HepG2 (cell line): ENCODE measurements at regions not wholly inside any gene's neighbourhood (a gene's known extent, or its start where the extent isn't known, plus 50 kb on each side); places are given as distances from the start of the nearest gene placed in this dataset.

Experiments used
- ATAC-seq: fragments of 200-7000 bp; cut with Tn5 transposase; 3 replicates; pipeline ENCODE4 v1.9.1; 2020; ENCODE audit warnings: mild to moderate bottlenecking, moderate library complexity
- BruUV-seq: library from RNA; stranded (reverse); fragments of 400-500 nt; replicated peaks from 2 replicates; lab custom pipeline; 2021; lab: Mats Ljungman, UMichigan
- CTCF ChIA-PET: fragments of 300-600 bp; formaldehyde crosslinking; extraction: SDS; loops from one replicate; lab custom pipeline; 2021; ENCODE audit warnings: low total read pairs, inconsistent platforms, low intra/inter-chr PET ratio; lab: Yijun Ruan, JAX
- POLR2A ChIA-PET: fragments of 350-600 bp; sonication (Branson Sonifier 250); formaldehyde crosslinking; loops from one replicate; lab custom pipeline; 2020; ENCODE audit warnings: antibody characterized with exemption, inconsistent platforms; lab: Yijun Ruan, JAX
- DNase-seq: peaks from one replicate; pipeline ENCODE4 v3.0.0-alpha.2; 2015; ENCODE audit warnings: low spot score
- FAIRE-seq: peaks from 3 replicates; lab custom pipeline; 2011; peaks lifted over from hg19 to GRCh38; lab: Jason Lieb, UNC
- H2AFZ ChIP-seq: one replicate; pipeline ENCODE4 v1.6.1; 2011; ENCODE audit warnings: low read length, inconsistent platforms
- H3K27ac ChIP-seq: fragments of 300-600 bp; 3 replicates; pipeline ENCODE4 v1.8.0; 2011; ENCODE audit warnings: mixed run types, mild to moderate bottlenecking, mixed read lengths, low read length, inconsistent platforms; ENCODE audit not compliant: insufficient read depth; ENCODE audit errors: extremely low read length
- H3K27me3 ChIP-seq, 2 experiments: fragments of 200-600 bp in 1 of 2; 2 replicates in 1 of 2; 3 replicates in 1 of 2; pipeline versions ENCODE4 v1.6.0 to v1.8.0; 2011; ENCODE audit warnings: low read length in 2 of 2, mild to moderate bottlenecking in 2 of 2, moderate library complexity in 2 of 2, inconsistent platforms in 1 of 2; ENCODE audit not compliant: insufficient read depth in 2 of 2, control insufficient read depth in 1 of 2
- H3K36me3 ChIP-seq, 2 experiments: fragments of 200-600 bp in 1 of 2; replicated peaks in 1 of 2; 2 replicates in 1 of 2; 3 replicates in 1 of 2; pipeline versions ENCODE4 v1.5.1 to v1.8.0; 2011; ENCODE audit warnings: low read length in 2 of 2, inconsistent platforms in 1 of 2; ENCODE audit not compliant: insufficient read depth in 2 of 2, control insufficient read depth in 1 of 2
- H3K4me1 ChIP-seq: 2 replicates; pipeline ENCODE4 v1.5.1; 2012; ENCODE audit warnings: low read length, inconsistent platforms; ENCODE audit not compliant: insufficient read depth
- H3K4me2 ChIP-seq: 2 replicates; pipeline ENCODE4 v1.6.0; 2011; ENCODE audit warnings: low read depth, low read length, inconsistent platforms
- H3K4me3 ChIP-seq, 3 experiments: fragments of 200-600 bp in 1 of 3; sonication (generic), shearing (Covaris generic) in 1 of 3; replicated peaks in 1 of 3; 2 replicates each; pipeline ENCODE4 v1.5.1; 2011 to 2016; ENCODE audit warnings: low read length in 3 of 3, inconsistent platforms in 2 of 3, low read depth in 2 of 3, mild to moderate bottlenecking in 2 of 3, control low read depth in 1 of 3, mixed read lengths in 1 of 3; ENCODE audit not compliant: insufficient read depth in 1 of 3
- H3K79me2 ChIP-seq: one replicate; pipeline ENCODE4 v1.6.1; 2011; ENCODE audit warnings: low read length, inconsistent platforms; ENCODE audit not compliant: insufficient read depth
- H3K9ac ChIP-seq: 2 replicates; pipeline ENCODE4 v1.6.0; 2011; ENCODE audit warnings: mild to moderate bottlenecking, low read depth, low read length, inconsistent platforms; ENCODE audit not compliant: insufficient read depth
- H3K9me3 ChIP-seq: 2 replicates; pipeline ENCODE4 v1.5.1; 2012; ENCODE audit warnings: mild to moderate bottlenecking, low read length
- H4K20me1 ChIP-seq: 2 replicates; pipeline ENCODE4 v1.6.0; 2011; ENCODE audit warnings: inconsistent platforms, mild to moderate bottlenecking, low read length, moderate library complexity; ENCODE audit not compliant: insufficient read depth
- KDM4B ChIP-seq: sonication (generic); formaldehyde crosslinking; IDR thresholded peaks from 2 replicates; pipeline ENCODE4 v1.4.0; 2020; ENCODE audit warnings: missing genetic modification reagents
- KDM5A ChIP-seq: fragments of 200-600 bp; sonication (generic); IDR thresholded peaks from 2 replicates; pipeline ENCODE4 v1.7.0; 2018; ENCODE audit warnings: antibody characterized with exemption, mild to moderate bottlenecking, low read length, borderline replicate concordance
- PHB2 ChIP-seq: fragments of 450-650 bp; IDR thresholded peaks from 2 replicates; pipeline ENCODE4 v1.6.1; 2018; ENCODE audit not compliant: partially characterized antibody
- RFX1 ChIP-seq: fragments of 450-650 bp; IDR thresholded peaks from 2 replicates; pipeline ENCODE4 v1.6.1; 2017
- SNAI1 ChIP-seq: sonication (generic); formaldehyde crosslinking; IDR thresholded peaks from 2 replicates; pipeline ENCODE4 v1.5.0; 2020; ENCODE audit warnings: mild to moderate bottlenecking, missing genetic modification reagents, borderline replicate concordance
- TP53 ChIP-seq: sonication (generic); formaldehyde crosslinking; conservative IDR thresholded peaks from 2 replicates; pipeline ENCODE4 v1.4.0; 2020; ENCODE audit warnings: missing genetic modification reagents
- ZBTB44 ChIP-seq: sonication (generic); formaldehyde crosslinking; IDR thresholded peaks from 2 replicates; pipeline ENCODE4 v1.4.0; 2020; ENCODE audit warnings: missing genetic modification reagents
- ZNF282 ChIP-seq: fragments of 450-650 bp; IDR thresholded peaks from 2 replicates; pipeline ENCODE4 v1.6.1; 2018; ENCODE audit not compliant: partially characterized antibody
- ZNF331 ChIP-seq: sonication (generic); formaldehyde crosslinking; IDR thresholded peaks from 2 replicates; pipeline ENCODE4 v1.4.0; 2020; ENCODE audit warnings: missing genetic modification reagents
- ZNF513 ChIP-seq: sonication (generic); formaldehyde crosslinking; conservative IDR thresholded peaks from 2 replicates; pipeline ENCODE4 v1.5.0; 2020; ENCODE audit warnings: missing genetic modification reagents
- ZNF530 ChIP-seq: sonication (generic); formaldehyde crosslinking; IDR thresholded peaks from 2 replicates; pipeline ENCODE4 v1.5.0; 2020; ENCODE audit warnings: low read depth, mild to moderate bottlenecking, missing genetic modification reagents
- ZSCAN30 ChIP-seq: sonication (generic); formaldehyde crosslinking; IDR thresholded peaks from 2 replicates; pipeline ENCODE4 v1.5.0; 2020; ENCODE audit warnings: mild to moderate bottlenecking, missing genetic modification reagents
- WGBS: methylation state at CpG from one replicate; pipeline ENCODE4 v1.1.6; 2017; ENCODE audit warnings: low lambda C conversion rate; 5-methylcytosine and 5-hydroxymethylcytosine counted together
- in situ Hi-C: cut with HindIII; loops from 2 replicates; pipeline ENCODE4 v1.10.0; 2017; ENCODE audit warnings: low pct_unique_long_range_greater_than_20kb; ENCODE audit not compliant: extremely low pct_ligation_motif_present
- intact Hi-C: fragments of 100-400 bp; cut with micrococcal nuclease; formaldehyde crosslinking; loops from one replicate; pipeline ENCODE4 v1.10.0; 2022; ENCODE audit not compliant: unreplicated experiment
- TF ChIP-seq, protein P1 (sequence below): sonication (generic); formaldehyde crosslinking; IDR thresholded peaks from 2 replicates; pipeline ENCODE4 v1.5.0; 2020; ENCODE audit warnings: missing genetic modification reagents
- TF ChIP-seq, protein P2 (sequence below): sonication (generic); formaldehyde crosslinking; IDR thresholded peaks from 2 replicates; pipeline ENCODE4 v1.9.0; 2021; ENCODE audit warnings: missing genetic modification reagents, mild to moderate bottlenecking, borderline replicate concordance
- TF ChIP-seq, protein P3 (sequence below): IDR thresholded peaks from 2 replicates; pipeline ENCODE4 v1.6.1; 2016; ENCODE audit warnings: mild to moderate bottlenecking, missing biosample characterization, missing genetic modification reagents
- TF ChIP-seq, protein P4 (sequence below): sonication (generic); formaldehyde crosslinking; IDR thresholded peaks from 2 replicates; pipeline ENCODE4 v1.4.0; 2020; ENCODE audit warnings: missing genetic modification reagents, borderline replicate concordance
- TF ChIP-seq, protein P5 (sequence below): IDR thresholded peaks from 2 replicates; pipeline ENCODE4 v1.6.1; 2016; ENCODE audit warnings: missing genetic modification reagents, missing compliant biosample characterization

DNA sequence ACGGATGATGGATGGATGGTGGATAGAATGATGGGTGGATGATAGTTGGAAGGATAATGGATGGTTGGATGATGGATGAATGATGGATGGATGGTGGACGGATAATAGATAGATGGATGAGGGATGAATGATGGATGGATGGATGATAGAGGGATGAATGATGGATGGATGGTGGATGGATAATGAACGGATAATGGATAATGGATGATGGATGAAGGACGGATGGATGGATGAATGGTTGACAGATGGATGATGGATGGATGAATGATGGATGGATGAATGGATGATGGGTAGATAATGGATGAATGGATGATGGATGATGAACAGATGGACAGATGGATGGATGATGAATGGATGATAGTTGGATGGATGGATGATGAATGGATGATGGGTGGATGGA, 255.1 kb downstream of the NPHP4 start (continued):
- TF ChIP-seq, protein P1, sequence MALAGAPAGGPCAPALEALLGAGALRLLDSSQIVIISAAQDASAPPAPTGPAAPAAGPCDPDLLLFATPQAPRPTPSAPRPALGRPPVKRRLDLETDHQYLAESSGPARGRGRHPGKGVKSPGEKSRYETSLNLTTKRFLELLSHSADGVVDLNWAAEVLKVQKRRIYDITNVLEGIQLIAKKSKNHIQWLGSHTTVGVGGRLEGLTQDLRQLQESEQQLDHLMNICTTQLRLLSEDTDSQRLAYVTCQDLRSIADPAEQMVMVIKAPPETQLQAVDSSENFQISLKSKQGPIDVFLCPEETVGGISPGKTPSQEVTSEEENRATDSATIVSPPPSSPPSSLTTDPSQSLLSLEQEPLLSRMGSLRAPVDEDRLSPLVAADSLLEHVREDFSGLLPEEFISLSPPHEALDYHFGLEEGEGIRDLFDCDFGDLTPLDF (CRISPR knock-in tag), result no peak
- TF ChIP-seq, protein P2, sequence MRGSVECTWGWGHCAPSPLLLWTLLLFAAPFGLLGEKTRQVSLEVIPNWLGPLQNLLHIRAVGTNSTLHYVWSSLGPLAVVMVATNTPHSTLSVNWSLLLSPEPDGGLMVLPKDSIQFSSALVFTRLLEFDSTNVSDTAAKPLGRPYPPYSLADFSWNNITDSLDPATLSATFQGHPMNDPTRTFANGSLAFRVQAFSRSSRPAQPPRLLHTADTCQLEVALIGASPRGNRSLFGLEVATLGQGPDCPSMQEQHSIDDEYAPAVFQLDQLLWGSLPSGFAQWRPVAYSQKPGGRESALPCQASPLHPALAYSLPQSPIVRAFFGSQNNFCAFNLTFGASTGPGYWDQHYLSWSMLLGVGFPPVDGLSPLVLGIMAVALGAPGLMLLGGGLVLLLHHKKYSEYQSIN (CRISPR knock-in tag), result no peak
- TF ChIP-seq ZBTB44 (CRISPR knock-in tag) (no peak), ZNF282 (no peak), ZNF513 (no peak), KDM4B (CRISPR knock-in tag) (no peak), RFX1 (no peak)

GRCh38 chr1:5734996-5735395, 257.2 kb downstream of the NPHP4 start:
- ATAC-seq (no peak), FAIRE-seq (no peak), DNase-seq (no peak)
- Histone ChIP-seq H3K9me3 (no peaks in the 10 kb centered on the region), H3K79me2 (no peaks in the 10 kb centered on the region), H2AFZ (no peak overlapping the region), H3K36me3 (no peaks in the 10 kb centered on the region), H3K27me3 (peaks cover 2 to 32% of the 10 kb centered on the region in 2 experiments; a peak in 2 of 5 replicates), H3K4me1 (no peaks in the 10 kb centered on the region), H3K4me2 (no peak overlapping the region), H3K4me3 (no peak overlapping the region), H4K20me1 (no peaks in the 10 kb centered on the region), H3K27ac (no peak overlapping the region), H3K9ac (no peak overlapping the region)
- ChIA-PET POLR2A (no interaction called here), CTCF (no interaction called here)
- 3% methylated on average over 7 of the region's 8 CpGs for WGBS
- no TSS peak for BruUV-seq
- intact Hi-C loops (no loop called here), in situ Hi-C loops (no loop called here)
- TF ChIP-seq ZSCAN30 (CRISPR knock-in tag) (no peak), KDM5A (no peak), TP53 (no peak), PHB2 (no peak), ZNF331 (CRISPR knock-in tag) (no peak), ZNF530 (no peak), SNAI1 (no peak)
- TF ChIP-seq, protein P3, sequence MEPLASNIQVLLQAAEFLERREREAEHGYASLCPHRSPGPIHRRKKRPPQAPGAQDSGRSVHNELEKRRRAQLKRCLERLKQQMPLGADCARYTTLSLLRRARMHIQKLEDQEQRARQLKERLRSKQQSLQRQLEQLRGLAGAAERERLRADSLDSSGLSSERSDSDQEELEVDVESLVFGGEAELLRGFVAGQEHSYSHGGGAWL (CRISPR knock-in tag), result no peak
- TF ChIP-seq, protein P4, sequence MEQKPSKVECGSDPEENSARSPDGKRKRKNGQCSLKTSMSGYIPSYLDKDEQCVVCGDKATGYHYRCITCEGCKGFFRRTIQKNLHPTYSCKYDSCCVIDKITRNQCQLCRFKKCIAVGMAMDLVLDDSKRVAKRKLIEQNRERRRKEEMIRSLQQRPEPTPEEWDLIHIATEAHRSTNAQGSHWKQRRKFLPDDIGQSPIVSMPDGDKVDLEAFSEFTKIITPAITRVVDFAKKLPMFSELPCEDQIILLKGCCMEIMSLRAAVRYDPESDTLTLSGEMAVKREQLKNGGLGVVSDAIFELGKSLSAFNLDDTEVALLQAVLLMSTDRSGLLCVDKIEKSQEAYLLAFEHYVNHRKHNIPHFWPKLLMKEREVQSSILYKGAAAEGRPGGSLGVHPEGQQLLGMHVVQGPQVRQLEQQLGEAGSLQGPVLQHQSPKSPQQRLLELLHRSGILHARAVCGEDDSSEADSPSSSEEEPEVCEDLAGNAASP (CRISPR knock-in tag), result no peak
- TF ChIP-seq, protein P5, sequence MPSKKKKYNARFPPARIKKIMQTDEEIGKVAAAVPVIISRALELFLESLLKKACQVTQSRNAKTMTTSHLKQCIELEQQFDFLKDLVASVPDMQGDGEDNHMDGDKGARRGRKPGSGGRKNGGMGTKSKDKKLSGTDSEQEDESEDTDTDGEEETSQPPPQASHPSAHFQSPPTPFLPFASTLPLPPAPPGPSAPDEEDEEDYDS (CRISPR knock-in tag), result no peak
